ENCODE measurements at regions not wholly inside any gene's neighbourhood (a gene's known extent, or its start where the extent isn't known, plus 50 kb on each side); places are given as distances from the start of the nearest gene placed in this dataset.

DNA sequence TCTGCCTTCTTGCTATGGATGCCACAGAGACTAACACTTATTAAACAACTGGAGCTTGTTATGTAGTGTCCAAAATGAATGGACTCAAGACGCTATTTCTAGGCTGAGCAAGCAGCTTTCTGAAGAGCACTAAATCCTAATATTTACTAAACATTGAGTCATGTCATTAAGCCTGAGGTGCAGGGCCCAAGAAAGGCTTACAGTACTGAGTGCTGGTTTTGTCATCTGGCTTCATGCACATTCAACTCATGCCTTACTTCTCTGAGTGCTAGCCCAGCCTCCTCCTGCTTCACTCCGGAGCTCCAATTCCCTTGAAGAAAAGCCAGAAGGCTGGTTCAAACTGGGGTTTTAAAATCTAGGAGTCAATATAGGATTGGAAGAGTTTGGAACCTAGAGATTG is 363.3 kb upstream of the CDH5 start:
- DNase-seq: no peak

DNA sequence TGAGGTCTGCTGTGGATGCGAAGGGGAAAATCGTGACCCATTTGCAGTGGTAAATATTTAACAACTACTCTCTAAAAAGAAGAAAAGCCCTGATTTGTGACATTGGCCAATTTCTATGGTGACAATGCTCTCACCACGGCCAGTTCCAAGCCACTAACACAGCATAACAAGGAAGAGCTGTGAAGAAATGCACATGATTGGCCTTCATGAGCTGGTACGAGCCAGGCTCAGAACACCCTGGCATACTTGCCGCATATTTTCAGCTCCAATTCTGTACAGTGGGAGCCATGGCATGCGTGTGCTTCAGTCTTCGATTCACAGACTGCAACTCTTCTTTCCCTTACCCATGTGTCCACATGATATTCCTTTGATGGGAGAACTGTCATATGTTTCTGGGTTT is 363.9 kb upstream of the CDH5 start:
- DNase-seq: no peak

- no peak for DNase-seq
These were observed 365.1 kb upstream of the CDH5 start for GRCh38 chr16:66001432-66001831.

- DNase-seq: no peak
These were observed 368.0 kb upstream of the CDH5 start for GRCh38 chr16:65998443-65998842.

GRCh38 chr16:65994291-65994690 is 372.2 kb upstream of the CDH5 start:
- DNase-seq: no peak

DNA sequence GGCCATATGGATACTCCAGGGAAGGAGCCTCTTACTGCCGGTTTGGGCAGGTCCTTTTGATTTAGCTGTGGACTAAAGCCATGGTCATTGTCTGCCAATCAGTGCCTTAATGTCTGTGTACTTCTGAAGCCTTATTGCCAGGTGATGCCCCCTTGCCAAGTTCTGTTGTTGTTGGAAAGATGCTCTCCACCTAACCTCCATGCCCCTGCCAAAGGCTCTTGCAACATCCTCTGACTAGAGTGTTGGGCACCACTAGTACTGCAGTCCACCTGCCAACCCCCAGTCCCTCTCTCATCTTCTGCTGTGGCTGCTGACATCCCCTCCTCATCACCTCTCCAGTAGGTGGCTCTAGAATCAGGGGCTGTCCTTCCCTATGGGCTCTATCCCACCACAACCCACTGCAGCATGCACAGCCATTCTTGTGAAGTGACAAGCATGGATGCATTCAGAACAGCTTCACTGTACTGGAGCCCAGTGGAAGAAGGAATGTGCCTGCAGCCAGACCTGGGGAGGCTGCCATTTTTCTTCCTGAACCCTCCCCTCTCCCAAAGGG is 375.3 kb upstream of the CDH5 start:
- DNase-seq: peak; percentile 17

- DNase-seq: no peak
These were observed 376.5 kb upstream of the CDH5 start for GRCh38 chr16:65989861-65990604.

GRCh38 chr16:65988024-65988595 is 378.4 kb upstream of the CDH5 start:
- DNase-seq: no peak

DNA sequence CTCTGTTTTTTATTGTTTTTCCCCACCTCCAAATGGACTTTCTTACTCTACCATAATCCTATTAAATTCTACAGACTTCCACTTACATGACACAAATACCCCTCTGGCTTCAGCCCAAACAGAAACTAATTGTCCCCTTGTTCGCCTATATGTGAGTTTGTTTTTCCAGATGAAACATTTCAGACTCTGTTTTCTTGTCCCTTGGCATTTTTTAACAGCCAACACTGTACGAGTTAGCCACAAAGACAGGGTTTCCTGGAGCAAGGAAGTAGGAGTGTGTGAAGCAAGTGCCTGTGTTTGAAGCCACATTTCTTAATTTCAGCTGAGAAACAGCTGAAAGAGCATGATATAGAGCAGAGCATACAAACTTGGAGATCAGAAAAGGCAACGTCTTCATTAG is 382.2 kb upstream of the CDH5 start:
- no peak for DNase-seq

DNA sequence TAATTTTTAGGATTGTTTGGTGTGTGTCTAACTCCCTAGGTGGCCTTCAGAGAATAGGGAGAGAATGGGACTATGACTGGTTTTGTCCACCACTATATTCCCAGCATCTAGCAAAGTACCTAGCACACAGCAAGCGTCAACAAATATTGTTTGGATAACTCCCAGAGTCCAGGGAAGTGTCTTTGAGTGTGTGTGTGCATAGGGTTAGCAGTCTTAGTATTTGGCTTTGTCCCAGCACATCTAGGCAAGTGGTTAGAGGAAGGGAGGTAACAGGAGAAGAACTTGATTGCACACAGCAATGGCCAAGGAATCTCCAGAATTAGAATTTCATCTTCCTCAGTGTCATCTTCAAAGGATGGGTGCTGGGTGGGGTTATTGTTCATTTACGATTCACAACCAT is 385.4 kb upstream of the CDH5 start:
- no peak for DNase-seq

GRCh38 chr16:65975049-65975708 is 391.3 kb upstream of the CDH5 start:
- no peak for DNase-seq

DNA sequence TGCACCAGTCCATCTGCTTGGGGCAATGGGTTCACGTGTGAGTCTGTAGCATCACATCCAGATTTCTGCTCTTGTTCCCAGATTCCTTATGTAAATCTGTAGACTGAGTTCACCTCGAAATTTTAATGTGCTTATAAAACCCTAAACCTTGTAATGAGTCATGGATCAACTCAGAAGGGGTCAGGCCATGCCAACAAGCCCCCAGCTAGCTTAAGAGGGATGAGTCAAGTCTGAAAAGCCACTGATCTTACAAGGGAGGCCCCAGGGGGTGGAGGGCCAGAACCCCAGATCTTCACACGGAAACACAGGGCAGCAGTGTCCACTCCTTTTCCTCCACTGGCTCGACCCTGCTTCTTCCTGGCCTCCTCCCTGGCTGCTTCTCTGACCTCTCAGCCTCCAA is 399.1 kb upstream of the CDH5 start:
- no peak for DNase-seq

GRCh38 chr16:65965628-65966027 is 400.9 kb upstream of the CDH5 start:
- DNase-seq: peak; percentile 53

DNA sequence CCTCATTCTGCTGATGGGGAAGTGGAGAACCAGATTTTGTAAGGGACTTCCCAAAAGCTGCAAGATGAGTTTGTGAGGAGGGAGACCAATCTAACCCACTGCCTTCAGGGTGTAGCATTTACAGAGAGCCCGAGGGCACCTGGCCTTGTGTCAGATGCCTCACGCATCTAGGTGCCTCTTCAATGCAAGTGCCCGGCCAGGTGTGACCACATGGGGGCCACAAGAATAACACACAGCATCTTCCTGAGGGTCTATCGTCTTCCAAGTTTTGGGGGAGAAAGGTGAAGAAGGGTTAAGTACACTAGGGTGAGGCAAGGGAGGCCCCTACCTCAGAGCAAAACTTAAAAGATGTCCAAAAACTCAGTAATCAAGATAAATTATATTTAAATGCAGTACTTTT is 401.7 kb upstream of the CDH5 start:
- DNase-seq: no peak

- DNase-seq: no peak
These were observed 404.9 kb upstream of the CDH5 start for GRCh38 chr16:65961476-65962143.

GRCh38 chr16:65959983-65960382 is 406.5 kb upstream of the CDH5 start:
- no peak for DNase-seq

GRCh38 chr16:65958086-65958485 is 408.4 kb upstream of the CDH5 start:
- DNase-seq: no peak

GRCh38 chr16:65956100-65956499 is 410.4 kb upstream of the CDH5 start:
- DNase-seq: no peak

DNA sequence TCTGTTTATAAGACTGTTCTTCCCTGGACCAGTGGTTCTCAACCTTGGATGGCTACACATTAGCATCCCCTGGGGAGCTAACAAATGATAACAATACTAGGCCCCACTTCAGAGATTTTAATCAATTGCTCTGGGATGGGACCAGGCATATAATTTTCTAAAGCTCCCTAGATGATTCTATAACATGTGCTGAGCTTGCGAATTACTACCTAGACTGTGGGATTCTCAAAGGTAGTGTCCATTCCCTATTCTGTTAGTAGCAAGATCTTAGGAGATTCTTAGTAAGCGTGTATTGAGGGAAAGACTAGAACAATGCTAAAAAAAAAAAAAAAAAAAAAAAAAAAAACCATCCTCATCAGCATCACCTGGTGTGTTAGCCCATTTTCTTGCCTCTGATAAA is 412.0 kb upstream of the CDH5 start:
- DNase-seq: no peak

DNA sequence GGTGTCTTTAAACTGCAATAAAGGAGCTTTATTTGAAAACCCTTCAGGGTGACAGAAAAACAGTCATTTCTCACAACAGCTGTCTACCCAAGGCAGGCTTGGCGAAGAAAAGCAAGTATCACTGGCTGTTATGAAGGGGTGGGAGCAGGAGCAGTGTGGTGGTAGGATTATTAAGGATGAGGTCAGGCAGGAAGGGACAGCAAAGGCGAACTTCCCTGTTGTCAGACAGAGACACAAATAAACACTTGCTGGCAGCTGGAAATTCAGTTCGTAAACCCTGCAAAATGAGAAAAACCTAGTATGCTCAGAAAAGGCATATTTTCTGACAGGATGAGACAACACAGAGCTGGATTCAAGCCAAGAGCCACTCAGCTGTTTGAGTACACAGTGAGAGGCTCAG is 416.3 kb upstream of the CDH5 start:
- no peak for DNase-seq

GRCh38 chr16:65948361-65948760 is 418.1 kb upstream of the CDH5 start:
- DNase-seq: peak; percentile 31

- DNase-seq: no peak
These were observed 418.5 kb upstream of the CDH5 start for GRCh38 chr16:65947951-65948350.

DNA sequence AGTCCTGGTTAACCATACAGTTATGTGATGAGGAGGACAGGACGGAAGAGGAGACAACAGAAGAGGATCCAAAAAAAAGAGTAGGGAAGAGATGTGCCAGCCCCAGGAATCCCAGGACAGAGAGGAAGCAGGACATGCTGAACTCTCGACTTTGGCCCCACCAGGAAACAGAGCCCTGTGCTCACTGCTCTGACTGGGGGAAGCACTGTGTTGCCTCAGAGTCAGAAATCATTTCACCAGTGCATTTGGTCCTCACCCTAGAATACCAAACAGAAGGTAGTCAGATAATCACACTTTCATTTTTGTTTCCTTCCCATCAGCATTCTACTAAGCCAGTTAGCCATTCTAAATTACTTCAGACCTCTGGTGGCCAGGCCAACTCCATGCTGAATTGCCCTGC is 421.0 kb upstream of the CDH5 start:
- DNase-seq: no peak

DNA sequence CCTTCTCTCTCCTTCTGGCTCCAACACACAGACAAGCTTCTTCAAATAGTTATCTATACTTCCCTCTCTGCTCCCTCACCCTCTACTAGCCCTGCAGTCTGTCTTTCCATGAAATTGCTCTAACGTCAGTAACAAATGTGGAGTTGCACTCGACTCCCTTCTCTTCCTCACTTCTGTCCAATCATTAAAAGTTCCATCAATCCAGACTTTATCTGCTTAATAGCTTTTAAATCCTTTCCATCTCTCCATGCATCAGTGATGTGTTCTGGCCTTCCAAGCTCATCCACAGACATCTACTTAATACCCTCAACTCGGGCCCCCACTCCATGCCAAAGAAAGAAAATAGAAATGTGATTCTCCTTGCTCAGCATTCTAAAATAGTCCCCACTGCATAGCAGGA is 422.1 kb upstream of the CDH5 start:
- no peak for DNase-seq

Data from retina (tissue), 1 donor.